H9 (cell line): ENCODE measurements at regions not wholly inside any gene's neighbourhood (a gene's known extent, or its start where the extent isn't known, plus 50 kb on each side); places are given as distances from the start of the nearest gene placed in this dataset.
A peak's percentile ranks its signal among the peaks of the same experiment; 100 is the strongest.

Experiments
- DNase-seq: peaks from one replicate; pipeline ENCODE4 v3.0.0-alpha.2; 2017
- H2AFZ ChIP-seq: one replicate; pipeline ENCODE4 v1.6.1; 2013; ENCODE audit warnings: mild to moderate bottlenecking, low read length, control low read depth, moderate library complexity
- H2AK5ac ChIP-seq: 2 replicates; pipeline ENCODE4 v1.6.1; 2013; ENCODE audit warnings: low read length, control low read depth, mixed read lengths; ENCODE audit not compliant: insufficient read length
- H2BK120ac ChIP-seq: one replicate; pipeline ENCODE4 v1.6.1; 2013; ENCODE audit warnings: low read depth, mild to moderate bottlenecking, low read length, control low read depth, inconsistent platforms; ENCODE audit not compliant: poor library complexity, severe bottlenecking
- H2BK12ac ChIP-seq: 2 replicates; pipeline ENCODE4 v1.6.1; 2013; ENCODE audit warnings: low read length, control low read depth, mixed read lengths, low read depth; ENCODE audit not compliant: insufficient read length
- H2BK15ac ChIP-seq: 2 replicates; pipeline ENCODE4 v1.6.1; 2013; ENCODE audit warnings: low read depth, low read length, control low read depth
- H2BK20ac ChIP-seq: one replicate; pipeline ENCODE4 v1.6.1; 2013; ENCODE audit warnings: low read depth, mild to moderate bottlenecking, low read length, control low read depth, inconsistent platforms; ENCODE audit not compliant: poor library complexity, severe bottlenecking
- H2BK5ac ChIP-seq: 2 replicates; pipeline ENCODE4 v1.6.1; 2013; ENCODE audit warnings: low read length, control low read depth, mixed read lengths; ENCODE audit not compliant: insufficient read length
- H3K14ac ChIP-seq: 2 replicates; pipeline ENCODE4 v1.6.1; 2013; ENCODE audit warnings: low read length, control low read depth; ENCODE audit not compliant: insufficient read depth
- H3K18ac ChIP-seq: 2 replicates; pipeline ENCODE4 v1.6.1; 2013; ENCODE audit warnings: low read depth, mild to moderate bottlenecking, mixed read lengths, low read length, control low read depth; ENCODE audit not compliant: insufficient read length
- H3K23ac ChIP-seq: 2 replicates; pipeline ENCODE4 v1.6.1; 2013; ENCODE audit warnings: low read length, control low read depth, mixed read lengths, low read depth; ENCODE audit not compliant: insufficient read length
- H3K23me2 ChIP-seq: 2 replicates; pipeline ENCODE4 v1.6.1; 2013; ENCODE audit warnings: low read depth, mild to moderate bottlenecking, mixed read lengths, low read length, control low read depth; ENCODE audit not compliant: insufficient read length, poor library complexity, severe bottlenecking
- H3K27ac ChIP-seq: 2 replicates; pipeline ENCODE4 v1.5.1; 2013; ENCODE audit warnings: low read length, control low read depth, mixed read lengths, low read depth; ENCODE audit not compliant: insufficient read length
- H3K27me3 ChIP-seq: 2 replicates; pipeline ENCODE4 v1.6.1; 2013; ENCODE audit warnings: low read length, control low read depth, inconsistent platforms; ENCODE audit not compliant: insufficient read depth
- H3K4ac ChIP-seq: 2 replicates; pipeline ENCODE4 v1.6.1; 2013; ENCODE audit warnings: low read depth, mild to moderate bottlenecking, control low read depth, inconsistent platforms, low read length, moderate library complexity
- H3K4me1 ChIP-seq: 2 replicates; pipeline ENCODE4 v1.6.1; 2013; ENCODE audit warnings: low read length, control low read depth, inconsistent platforms; ENCODE audit not compliant: insufficient read depth
- H3K4me2 ChIP-seq: 2 replicates; pipeline ENCODE4 v1.6.1; 2013; ENCODE audit warnings: low read length, control low read depth, mixed read lengths; ENCODE audit not compliant: insufficient read length, insufficient read depth
- H3K56ac ChIP-seq: 2 replicates; pipeline ENCODE4 v1.6.1; 2013; ENCODE audit warnings: low read depth, mild to moderate bottlenecking, mixed read lengths, low read length, control low read depth; ENCODE audit not compliant: insufficient read length
- H3K79me1 ChIP-seq: 2 replicates; pipeline ENCODE4 v1.6.1; 2013; ENCODE audit warnings: low read depth, mild to moderate bottlenecking, moderate library complexity, low read length, control low read depth, inconsistent platforms; ENCODE audit not compliant: insufficient read depth, poor library complexity, severe bottlenecking
- H3K79me2 ChIP-seq: 2 replicates; pipeline ENCODE4 v1.6.1; 2013; ENCODE audit warnings: low read length, control low read depth, inconsistent platforms; ENCODE audit not compliant: insufficient read depth
- H3K9ac ChIP-seq: 2 replicates; pipeline ENCODE4 v1.6.1; 2013; ENCODE audit warnings: low read length, control low read depth, mixed read lengths; ENCODE audit not compliant: insufficient read length; ENCODE audit errors: extremely low read depth
- H3K9me3 ChIP-seq: one replicate; pipeline ENCODE4 v1.6.1; 2013; ENCODE audit warnings: low read depth, low read length, inconsistent platforms; ENCODE audit not compliant: control insufficient read depth
- H3T11ph ChIP-seq: one replicate; pipeline ENCODE4 v1.6.1; 2013; ENCODE audit warnings: mild to moderate bottlenecking, low read length, control low read depth, inconsistent platforms
- H4K20me1 ChIP-seq: one replicate; pipeline ENCODE4 v1.6.1; 2013; ENCODE audit not compliant: control insufficient read depth, insufficient read length, insufficient read depth
- H4K5ac ChIP-seq: 2 replicates; pipeline ENCODE4 v1.6.1; 2013; ENCODE audit warnings: low read depth, mild to moderate bottlenecking, mixed read lengths, low read length, control low read depth; ENCODE audit not compliant: insufficient read length
- H4K8ac ChIP-seq: replicated peaks from 2 replicates; pipeline ENCODE4 v1.6.1; 2013; ENCODE audit warnings: low read length, control low read depth, mixed read lengths, low read depth; ENCODE audit not compliant: insufficient read length
- H4K91ac ChIP-seq: 2 replicates; pipeline ENCODE4 v1.6.1; 2013; ENCODE audit warnings: low read depth, mild to moderate bottlenecking, moderate library complexity, mixed read lengths, low read length, control low read depth; ENCODE audit not compliant: insufficient read length
- H3K27ac Mint-ChIP-seq, 3 experiments: 2 replicates in 2 of 3; 3 replicates in 1 of 3; pipeline ENCODE4 v1.8.0; 2020 to 2021; ENCODE audit warnings: mixed read lengths in 3 of 3, mild to moderate bottlenecking in 1 of 3, moderate library complexity in 1 of 3
- H3K27me3 Mint-ChIP-seq: 2 replicates; pipeline ENCODE4 v1.8.0; 2021; ENCODE audit warnings: low read depth, mild to moderate bottlenecking, moderate library complexity, mixed read lengths
- H3K36me3 Mint-ChIP-seq, 3 experiments: 2 replicates in 2 of 3; 3 replicates in 1 of 3; pipeline ENCODE4 v1.8.0; 2020 to 2021; ENCODE audit warnings: low read depth in 3 of 3, mixed read lengths in 3 of 3; ENCODE audit not compliant: insufficient read depth in 1 of 3
- H3K4me1 Mint-ChIP-seq, 2 experiments: 2 replicates each; pipeline ENCODE4 v1.8.0; 2020; ENCODE audit warnings: mixed read lengths in 2 of 2
- H3K4me3 Mint-ChIP-seq, 2 experiments: 2 replicates in 1 of 2; 3 replicates in 1 of 2; pipeline ENCODE4 v1.8.0; 2020 to 2021; ENCODE audit warnings: mild to moderate bottlenecking in 2 of 2, mixed read lengths in 2 of 2, moderate library complexity in 1 of 2
- H3K9me3 Mint-ChIP-seq, 2 experiments: 2 replicates in 1 of 2; 3 replicates in 1 of 2; pipeline ENCODE4 v1.8.0; 2020; ENCODE audit warnings: mild to moderate bottlenecking in 2 of 2, mixed read lengths in 2 of 2, moderate library complexity in 1 of 2
- CTCF ChIP-seq: fragments of 200-600 bp; sonication (generic); conservative IDR thresholded peaks from 3 replicates; pipeline ENCODE4 v1.8.0; 2021; ENCODE audit warnings: antibody characterized with exemption, mild to moderate bottlenecking
- WGBS: extraction: QIAGEN DNeasy Blood & Tissue Kit; methylation state at CpG from one replicate; pipeline ENCODE4 v1.1.7; 2013; ENCODE audit warnings: missing lambda C conversion rate, low lambda C conversion rate, mixed read lengths; ENCODE audit not compliant: insufficient read length; ENCODE audit errors: extremely low coverage; 5-methylcytosine and 5-hydroxymethylcytosine counted together

DNA sequence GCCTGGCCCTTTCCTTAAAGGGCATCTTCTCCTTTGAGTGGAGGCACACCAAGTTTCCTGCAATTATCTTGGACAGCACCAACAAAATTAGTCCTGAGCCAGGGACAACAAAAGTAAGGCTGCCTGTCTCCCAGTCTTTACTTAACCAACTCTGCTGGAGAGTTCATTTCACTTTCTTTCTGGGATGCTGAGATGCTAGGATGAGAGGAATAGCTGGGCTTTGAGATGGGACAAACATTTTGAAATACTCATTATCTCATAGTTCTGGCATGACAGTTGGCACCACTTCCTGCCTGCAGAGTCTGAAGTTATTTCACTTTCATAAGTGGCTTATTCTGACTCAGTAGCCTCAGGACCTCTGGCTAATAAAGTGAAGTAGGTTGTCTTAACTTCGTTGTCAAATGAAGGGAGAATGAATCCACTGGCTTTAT lies 157.0 kb downstream of the C9orf152 start:
- Histone ChIP-seq H3K14ac (no peak overlapping the region), H3K9me3 (no peaks in the 10 kb centered on the region), H3T11ph (no peak overlapping the region), H4K20me1 (peaks cover 3% of the 10 kb centered on the region), H2BK120ac (no peak overlapping the region), H2BK12ac (no peak overlapping the region), H3K27ac (no peak overlapping the region), H4K8ac (no peak overlapping the region), H2BK15ac (no peak overlapping the region), H2BK5ac (no peak overlapping the region), H3K23me2 (peaks cover 23% of the 10 kb centered on the region), H3K27me3 (no peaks in the 10 kb centered on the region; the same call in 1 of the 2 replicates), H3K79me2 (peaks cover 6% of the 10 kb centered on the region; the same call in 1 of the 2 replicates), H3K4me2 (no peak overlapping the region), H2AK5ac (no peak overlapping the region), H3K56ac (no peak overlapping the region), H3K4ac (no peak overlapping the region), H3K18ac (no peak overlapping the region), H2AFZ (no peak overlapping the region), H4K91ac (no peak overlapping the region), H3K9ac (no peak overlapping the region), H3K4me1 (no peaks in the 10 kb centered on the region; the same call in 1 of the 2 replicates), H3K23ac (no peak overlapping the region), H3K79me1 (no peaks in the 10 kb centered on the region), H4K5ac (no peak overlapping the region), H2BK20ac (no peak overlapping the region)
- WGBS = no CpG with 5 or more reads among the region's 1 CpG
- peaks cover 0 to 7% (median 5%) of the 10 kb centered on the region in 3 experiments; a peak in 4 of 7 replicates for H3K36me3 Mint-ChIP-seq
- H3K9me3 Mint-ChIP-seq = peaks cover 0 to 3% of the 10 kb centered on the region in 2 experiments; a peak in 1 of 5 replicates
- TF ChIP-seq CTCF = no peak
- no peak for DNase-seq
- H3K4me1 Mint-ChIP-seq = peaks cover 31 to 39% of the 10 kb centered on the region in 2 experiments
- H3K27ac Mint-ChIP-seq = peak overlapping the region in 1 of 3 experiments; percentile 55; a peak in 1 of 7 replicates
- H3K27me3 Mint-ChIP-seq = peaks cover 35% of the 10 kb centered on the region
- peak overlapping the region in 1 of 2 experiments; percentile 97; a peak in 2 of 5 replicates for H3K4me3 Mint-ChIP-seq
